Nephron (organoid): ENCODE measurements at regions not wholly inside any gene's neighbourhood (a gene's known extent, or its start where the extent isn't known, plus 50 kb on each side); places are given as distances from the start of the nearest gene placed in this dataset.
"Not testable (repeated sequence)": the region's sequence is repeated elsewhere in the genome, so short reads cannot be mapped to it uniquely, and the experiment has no call there.

Source experiments
- H3K27ac Mint-ChIP-seq, 3 experiments: 2 replicates each; pipeline ENCODE4 v1.8.0; 2020; ENCODE audit warnings: mixed read lengths in 3 of 3, mild to moderate bottlenecking in 2 of 3, moderate library complexity in 1 of 3
- H3K27me3 Mint-ChIP-seq: 2 replicates; pipeline ENCODE4 v1.8.0; 2021; ENCODE audit warnings: low read depth, mild to moderate bottlenecking, moderate library complexity, mixed read lengths
- H3K36me3 Mint-ChIP-seq: 2 replicates; pipeline ENCODE4 v1.8.0; 2020; ENCODE audit warnings: low read depth, mixed read lengths
- H3K4me1 Mint-ChIP-seq: 2 replicates; pipeline ENCODE4 v1.8.0; 2020; ENCODE audit warnings: mixed read lengths
- H3K4me3 Mint-ChIP-seq, 3 experiments: 2 replicates each; pipeline ENCODE4 v1.8.0; 2020; ENCODE audit warnings: mild to moderate bottlenecking in 3 of 3, mixed read lengths in 3 of 3, moderate library complexity in 2 of 3
- H3K9me3 Mint-ChIP-seq: 2 replicates; pipeline ENCODE4 v1.8.0; 2020; ENCODE audit warnings: mixed read lengths
- TF ChIP-seq, protein P1 (sequence below), 3 experiments: fragments of 200-600 bp; sonication (generic); IDR thresholded peaks; one replicate each; pipeline ENCODE4 v1.5.0; 2021; ENCODE audit warnings: antibody characterized with exemption in 3 of 3; ENCODE audit not compliant: unreplicated experiment in 3 of 3

GRCh38 chr5:24235946-24236345 is 408.8 kb downstream of the CDH10 start:
- H3K9me3 Mint-ChIP-seq = no peaks in the 10 kb centered on the region
- no peak overlapping the region for H3K27ac Mint-ChIP-seq
- H3K36me3 Mint-ChIP-seq = no peaks in the 10 kb centered on the region
- H3K27me3 Mint-ChIP-seq = no peaks in the 10 kb centered on the region
- TF ChIP-seq, protein P1, sequence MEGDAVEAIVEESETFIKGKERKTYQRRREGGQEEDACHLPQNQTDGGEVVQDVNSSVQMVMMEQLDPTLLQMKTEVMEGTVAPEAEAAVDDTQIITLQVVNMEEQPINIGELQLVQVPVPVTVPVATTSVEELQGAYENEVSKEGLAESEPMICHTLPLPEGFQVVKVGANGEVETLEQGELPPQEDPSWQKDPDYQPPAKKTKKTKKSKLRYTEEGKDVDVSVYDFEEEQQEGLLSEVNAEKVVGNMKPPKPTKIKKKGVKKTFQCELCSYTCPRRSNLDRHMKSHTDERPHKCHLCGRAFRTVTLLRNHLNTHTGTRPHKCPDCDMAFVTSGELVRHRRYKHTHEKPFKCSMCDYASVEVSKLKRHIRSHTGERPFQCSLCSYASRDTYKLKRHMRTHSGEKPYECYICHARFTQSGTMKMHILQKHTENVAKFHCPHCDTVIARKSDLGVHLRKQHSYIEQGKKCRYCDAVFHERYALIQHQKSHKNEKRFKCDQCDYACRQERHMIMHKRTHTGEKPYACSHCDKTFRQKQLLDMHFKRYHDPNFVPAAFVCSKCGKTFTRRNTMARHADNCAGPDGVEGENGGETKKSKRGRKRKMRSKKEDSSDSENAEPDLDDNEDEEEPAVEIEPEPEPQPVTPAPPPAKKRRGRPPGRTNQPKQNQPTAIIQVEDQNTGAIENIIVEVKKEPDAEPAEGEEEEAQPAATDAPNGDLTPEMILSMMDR (IDR thresholded peaks at IDR 0.05; ENCODE audit: unreplicated experiment in 3 of 3) = no peak
- H3K4me1 Mint-ChIP-seq = peaks cover 17% of the 10 kb centered on the region
- H3K4me3 Mint-ChIP-seq = no peak overlapping the region

DNA sequence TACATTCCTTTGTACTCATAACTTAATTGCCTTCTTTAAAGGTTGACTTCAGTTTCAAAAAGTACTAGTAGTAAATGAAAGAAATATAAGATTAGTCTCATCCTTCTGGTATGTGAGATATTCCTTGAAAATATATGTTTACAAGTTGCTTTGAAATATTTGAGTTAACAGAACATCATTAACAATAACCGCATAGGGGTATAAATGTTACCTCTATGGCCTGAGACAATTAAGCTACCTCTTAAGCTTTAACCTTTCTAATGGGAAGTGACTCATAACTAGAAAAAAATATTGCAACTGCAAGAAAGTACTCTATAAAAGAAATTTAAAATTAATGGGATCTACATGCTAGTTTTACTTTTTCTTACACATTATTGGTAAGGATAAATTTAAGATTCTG is 399.0 kb downstream of the CDH10 start:
- TF ChIP-seq, protein P1 (IDR thresholded peaks at IDR 0.05; ENCODE audit: unreplicated experiment in 3 of 3) = no peak
- H3K4me1 Mint-ChIP-seq = no peaks in the 10 kb centered on the region
- no peak overlapping the region for H3K27ac Mint-ChIP-seq
- H3K36me3 Mint-ChIP-seq = no peaks in the 10 kb centered on the region
- peaks cover 2% of the 10 kb centered on the region for H3K9me3 Mint-ChIP-seq
- no peaks in the 10 kb centered on the region for H3K27me3 Mint-ChIP-seq
- no peak overlapping the region for H3K4me3 Mint-ChIP-seq

- Mint-ChIP-seq H3K27me3 (no peaks in the 10 kb centered on the region), H3K4me1 (no peaks in the 10 kb centered on the region), H3K27ac (no peak overlapping the region), H3K9me3 (no peaks in the 10 kb centered on the region), H3K4me3 (no peak overlapping the region), H3K36me3 (no peaks in the 10 kb centered on the region)
- TF ChIP-seq, protein P1 (IDR thresholded peaks at IDR 0.05; ENCODE audit: unreplicated experiment in 3 of 3) = no peak
Observed at GRCh38 chr5:24264547-24264946, 380.2 kb downstream of the CDH10 start.

DNA sequence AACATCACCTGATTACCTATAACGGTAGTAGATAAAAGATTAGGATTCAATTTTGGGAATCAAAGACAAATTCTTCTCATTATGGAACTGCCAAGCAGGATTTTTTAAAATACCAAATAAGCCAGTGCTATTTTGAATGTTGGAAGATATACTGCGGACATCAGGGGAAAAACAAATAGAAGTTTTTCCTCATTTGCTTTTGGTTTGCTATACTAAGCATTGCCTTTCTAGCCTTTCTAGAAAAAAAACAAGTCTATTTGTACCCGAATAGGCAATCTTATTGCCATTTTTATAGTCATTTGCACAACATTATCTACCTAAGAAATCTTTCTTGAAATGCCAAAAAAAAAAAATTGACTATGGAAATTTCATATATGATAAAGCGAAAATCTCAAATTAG is 379.5 kb downstream of the CDH10 start:
- Mint-ChIP-seq H3K27ac (no peak overlapping the region), H3K4me1 (no peaks in the 10 kb centered on the region), H3K9me3 (no peaks in the 10 kb centered on the region), H3K4me3 (no peak overlapping the region), H3K27me3 (no peaks in the 10 kb centered on the region), H3K36me3 (no peaks in the 10 kb centered on the region)
- TF ChIP-seq, protein P1 (IDR thresholded peaks at IDR 0.05; ENCODE audit: unreplicated experiment in 3 of 3) = no peak

DNA sequence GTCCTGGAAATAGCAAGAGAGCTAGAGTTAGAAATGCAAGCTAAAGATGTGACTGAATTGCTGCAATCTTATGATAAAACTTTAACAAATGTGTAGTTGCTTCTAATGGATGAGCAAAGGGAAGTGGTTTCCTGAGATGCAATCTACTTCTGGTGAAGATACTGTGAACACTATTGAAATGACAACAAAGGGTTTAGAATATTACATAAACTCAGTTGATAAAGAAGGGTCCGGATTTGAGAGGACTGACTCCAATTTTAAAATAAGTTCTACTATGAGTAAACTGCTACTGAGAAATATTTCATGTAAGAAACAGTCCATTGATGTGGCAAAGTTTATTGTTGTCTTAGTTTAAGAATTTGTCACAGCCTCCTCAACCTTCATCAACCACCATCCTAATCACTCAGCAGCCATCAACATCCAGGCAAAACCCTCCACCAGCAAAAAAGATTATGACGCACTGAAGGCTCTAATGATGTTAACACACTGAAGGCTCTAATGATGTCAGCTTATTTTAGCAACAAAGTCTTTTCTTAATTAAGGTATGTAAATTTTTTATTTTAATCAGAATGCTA is 376.2 kb downstream of the CDH10 start:
- H3K9me3 Mint-ChIP-seq = no peaks in the 10 kb centered on the region
- no peak overlapping the region for H3K4me3 Mint-ChIP-seq
- TF ChIP-seq, protein P1 (IDR thresholded peaks at IDR 0.05; ENCODE audit: unreplicated experiment in 3 of 3) = no peak
- no peak overlapping the region for H3K27ac Mint-ChIP-seq
- H3K36me3 Mint-ChIP-seq = no peaks in the 10 kb centered on the region
- H3K27me3 Mint-ChIP-seq = no peaks in the 10 kb centered on the region
- no peaks in the 10 kb centered on the region for H3K4me1 Mint-ChIP-seq

- H3K9me3 Mint-ChIP-seq, H3K4me3 Mint-ChIP-seq, H3K27me3 Mint-ChIP-seq, H3K36me3 Mint-ChIP-seq, H3K27ac Mint-ChIP-seq, H3K4me1 Mint-ChIP-seq: not testable (repeated sequence)
Observed at GRCh38 chr5:24271702-24272118, 373.1 kb downstream of the CDH10 start.
